ENCODE measurements at regions not wholly inside any gene's neighbourhood (a gene's known extent, or its start where the extent isn't known, plus 50 kb on each side); places are given as distances from the start of the nearest gene placed in this dataset.

DNA sequence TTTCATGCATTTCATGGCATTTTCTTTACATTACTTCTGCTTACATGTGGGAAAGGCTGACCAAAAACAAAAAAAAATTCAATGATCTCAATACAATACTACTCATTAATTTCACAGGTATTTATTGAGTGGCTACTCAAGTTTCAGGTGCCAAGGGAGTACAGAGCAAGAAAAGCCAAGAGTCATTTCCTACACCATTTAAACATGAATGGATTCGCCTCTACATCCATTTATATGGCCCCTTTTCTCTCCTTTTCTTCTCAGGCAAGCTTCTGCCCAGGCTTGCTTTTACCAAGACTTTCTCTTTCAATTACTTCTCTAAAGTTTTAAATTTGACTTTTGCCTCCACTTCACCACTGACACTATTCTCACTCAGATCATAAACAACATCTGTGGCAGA, 1603.1 kb upstream of the CELF4 start:
- TF ChIP-seq, protein P1, sequence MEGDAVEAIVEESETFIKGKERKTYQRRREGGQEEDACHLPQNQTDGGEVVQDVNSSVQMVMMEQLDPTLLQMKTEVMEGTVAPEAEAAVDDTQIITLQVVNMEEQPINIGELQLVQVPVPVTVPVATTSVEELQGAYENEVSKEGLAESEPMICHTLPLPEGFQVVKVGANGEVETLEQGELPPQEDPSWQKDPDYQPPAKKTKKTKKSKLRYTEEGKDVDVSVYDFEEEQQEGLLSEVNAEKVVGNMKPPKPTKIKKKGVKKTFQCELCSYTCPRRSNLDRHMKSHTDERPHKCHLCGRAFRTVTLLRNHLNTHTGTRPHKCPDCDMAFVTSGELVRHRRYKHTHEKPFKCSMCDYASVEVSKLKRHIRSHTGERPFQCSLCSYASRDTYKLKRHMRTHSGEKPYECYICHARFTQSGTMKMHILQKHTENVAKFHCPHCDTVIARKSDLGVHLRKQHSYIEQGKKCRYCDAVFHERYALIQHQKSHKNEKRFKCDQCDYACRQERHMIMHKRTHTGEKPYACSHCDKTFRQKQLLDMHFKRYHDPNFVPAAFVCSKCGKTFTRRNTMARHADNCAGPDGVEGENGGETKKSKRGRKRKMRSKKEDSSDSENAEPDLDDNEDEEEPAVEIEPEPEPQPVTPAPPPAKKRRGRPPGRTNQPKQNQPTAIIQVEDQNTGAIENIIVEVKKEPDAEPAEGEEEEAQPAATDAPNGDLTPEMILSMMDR (IDR thresholded peaks at IDR 0.05; ENCODE audit: extremely low read depth in 1 of 2, insufficient read depth in 1 of 2, low read depth in 1 of 2, low read length in 2 of 2), result no peak
- TF ChIP-seq, protein P2, sequence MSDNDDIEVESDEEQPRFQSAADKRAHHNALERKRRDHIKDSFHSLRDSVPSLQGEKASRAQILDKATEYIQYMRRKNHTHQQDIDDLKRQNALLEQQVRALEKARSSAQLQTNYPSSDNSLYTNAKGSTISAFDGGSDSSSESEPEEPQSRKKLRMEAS (IDR thresholded peaks at IDR 0.05; ENCODE audit: insufficient read depth, insufficient read length), result no peak
- no peak for TF ChIP-seq MYC (IDR thresholded peaks at IDR 0.05; ENCODE audit: low read depth, low read length)
- no peak for TF ChIP-seq POLR2AphosphoS5 (IDR thresholded peaks at IDR 0.05; ENCODE audit: insufficient read depth, low read depth, low read length)
- TF ChIP-seq POLR2A (IDR thresholded peaks at IDR 0.05; ENCODE audit: low read depth, low read length), result no peak
- TF ChIP-seq JUN (IDR thresholded peaks at IDR 0.05; ENCODE audit: borderline replicate concordance, insufficient read depth, insufficient read length, low read depth), result no peak
- TF ChIP-seq GATA2 (IDR thresholded peaks at IDR 0.05; ENCODE audit: insufficient read depth, insufficient read length, low read depth, low read length), result no peak
- TF ChIP-seq FOS (IDR thresholded peaks at IDR 0.05; ENCODE audit: borderline replicate concordance, insufficient read depth, low read length), result no peak
- no peak for TF ChIP-seq EZH2 (IDR thresholded peaks at IDR 0.05; ENCODE audit: borderline replicate concordance, low read depth, low read length, severe bottlenecking)
- H2AFZ ChIP-seq (ENCODE audit: low read depth, low read length), result no peak overlapping the region
- no peaks in the 10 kb centered on the region for H3K36me3 ChIP-seq (ENCODE audit: control insufficient read depth in 2 of 2, extremely low read depth in 1 of 2, insufficient read depth in 2 of 2, low read length in 2 of 2)
- no peaks in the 10 kb centered on the region for H3K27me3 ChIP-seq (ENCODE audit: control insufficient read depth in 2 of 2, insufficient read depth in 2 of 2, low read length in 2 of 2)
- no peaks in the 10 kb centered on the region for H4K20me1 ChIP-seq (replicated peaks; ENCODE audit: control insufficient read depth, extremely low read depth, insufficient read depth, low read length)
- dilution Hi-C loops (cut with MboI; ENCODE audit: extremely low pct_ligation_motif_present, low sequenced_read_pairs) (no loop called here), intact Hi-C loops (cut with micrococcal nuclease) (no loop called here)
- ChIA-PET CTCF (no interaction called here), POLR2A (no interaction called here)
- H3K27ac ChIP-seq (ENCODE audit: insufficient read depth, low read depth, low read length), result no peak overlapping the region
- no peak overlapping the region for H3K9ac ChIP-seq (replicated peaks; ENCODE audit: extremely low read depth, insufficient read depth, low read length)
- BruUV-seq (replicated peaks), result no TSS peak
- no peaks in the 10 kb centered on the region for H3K9me1 ChIP-seq (replicated peaks; ENCODE audit: control insufficient read depth, extremely low read depth, insufficient read depth, low read length)
- FAIRE-seq (no peak), DNase-seq (ENCODE audit: low read depth, low spot score) (no peak)
- H3K79me2 ChIP-seq (ENCODE audit: control insufficient read depth, insufficient read depth, low read length), result no peaks in the 10 kb centered on the region
- no peaks in the 10 kb centered on the region for H3K9me3 ChIP-seq (replicated peaks; ENCODE audit: control insufficient read depth, insufficient read depth, low read length)
- H3K4me2 ChIP-seq (ENCODE audit: insufficient read depth, low read length), result no peak overlapping the region
- no peaks in the 10 kb centered on the region for H3K4me1 ChIP-seq (ENCODE audit: control insufficient read depth, extremely low read depth, insufficient read depth, low read length)
- H3K4me3 ChIP-seq (replicated peaks in 1 of 3; ENCODE audit: insufficient read depth in 1 of 3, low read depth in 1 of 3, low read length in 3 of 3), result no peak overlapping the region

Data from endothelial cell of umbilical vein (primary cell).